ENCODE measurements at regions not wholly inside any gene's neighbourhood (a gene's known extent, or its start where the extent isn't known, plus 50 kb on each side); places are given as distances from the start of the nearest gene placed in this dataset.

GRCh38 chr12:20196767-20197166, 171.6 kb upstream of the PDE3A start:
- H3K9me3 Mint-ChIP-seq = no peaks in the 10 kb centered on the region
- H3K27ac Mint-ChIP-seq = no peak overlapping the region
- no peaks in the 10 kb centered on the region for H3K4me1 Mint-ChIP-seq
- no peak overlapping the region for H3K4me3 Mint-ChIP-seq
- ATAC-seq (no peak), DNase-seq (no peak)
- peaks cover 2% of the 10 kb centered on the region for H3K27me3 Mint-ChIP-seq
- no peaks in the 10 kb centered on the region for H3K36me3 Mint-ChIP-seq (ENCODE audit: low read depth)

- Mint-ChIP-seq H3K27me3 (peaks cover 2% of the 10 kb centered on the region), H3K4me3 (no peak overlapping the region), H3K36me3 (ENCODE audit: low read depth) (no peaks in the 10 kb centered on the region), H3K27ac (no peak overlapping the region), H3K9me3 (no peaks in the 10 kb centered on the region), H3K4me1 (no peaks in the 10 kb centered on the region)
- ATAC-seq (no peak), DNase-seq (no peak)
These were observed 170.9 kb upstream of the PDE3A start for GRCh38 chr12:20197411-20197810.

GRCh38 chr12:20199780-20200179, 168.6 kb upstream of the PDE3A start:
- H3K27me3 Mint-ChIP-seq = peaks cover 2% of the 10 kb centered on the region
- no peak overlapping the region for H3K4me3 Mint-ChIP-seq
- no peaks in the 10 kb centered on the region for H3K4me1 Mint-ChIP-seq
- no peaks in the 10 kb centered on the region for H3K9me3 Mint-ChIP-seq
- DNase-seq (no peak), ATAC-seq (no peak)
- H3K27ac Mint-ChIP-seq = no peak overlapping the region
- no peaks in the 10 kb centered on the region for H3K36me3 Mint-ChIP-seq (ENCODE audit: low read depth)

GRCh38 chr12:20201733-20202132, 166.6 kb upstream of the PDE3A start:
- DNase-seq (no peak), ATAC-seq (no peak)
- H3K27me3 Mint-ChIP-seq = peaks cover 2% of the 10 kb centered on the region
- no peak overlapping the region for H3K27ac Mint-ChIP-seq
- no peaks in the 10 kb centered on the region for H3K36me3 Mint-ChIP-seq (ENCODE audit: low read depth)
- H3K4me3 Mint-ChIP-seq = no peak overlapping the region
- H3K9me3 Mint-ChIP-seq = no peaks in the 10 kb centered on the region
- H3K4me1 Mint-ChIP-seq = no peaks in the 10 kb centered on the region

GRCh38 chr12:20205854-20206253, 162.5 kb upstream of the PDE3A start:
- no peaks in the 10 kb centered on the region for H3K4me1 Mint-ChIP-seq
- H3K4me3 Mint-ChIP-seq = no peak overlapping the region
- no peaks in the 10 kb centered on the region for H3K9me3 Mint-ChIP-seq
- no peaks in the 10 kb centered on the region for H3K36me3 Mint-ChIP-seq (ENCODE audit: low read depth)
- H3K27ac Mint-ChIP-seq = no peak overlapping the region
- H3K27me3 Mint-ChIP-seq = peaks cover 2% of the 10 kb centered on the region
- DNase-seq (no peak), ATAC-seq (no peak)

- Mint-ChIP-seq H3K27me3 (peaks cover 2% of the 10 kb centered on the region), H3K4me3 (no peak overlapping the region), H3K36me3 (ENCODE audit: low read depth) (no peaks in the 10 kb centered on the region), H3K4me1 (no peaks in the 10 kb centered on the region), H3K27ac (no peak overlapping the region), H3K9me3 (no peaks in the 10 kb centered on the region)
- DNase-seq (no peak), ATAC-seq (no peak)
These were observed 161.9 kb upstream of the PDE3A start for GRCh38 chr12:20206410-20206809.

GRCh38 chr12:20210621-20211215, 157.6 kb upstream of the PDE3A start:
- DNase-seq (no peak), ATAC-seq (no peak)
- H3K4me3 Mint-ChIP-seq = no peak overlapping the region

GRCh38 chr12:20211541-20211940, 156.8 kb upstream of the PDE3A start:
- Mint-ChIP-seq H3K9me3 (no peaks in the 10 kb centered on the region), H3K27me3 (peaks cover 2% of the 10 kb centered on the region), H3K27ac (no peak overlapping the region), H3K4me1 (no peaks in the 10 kb centered on the region), H3K4me3 (no peak overlapping the region), H3K36me3 (ENCODE audit: low read depth) (no peaks in the 10 kb centered on the region)
- DNase-seq = no peak
- no peak for ATAC-seq

More at GRCh38 chr12:20210621-20211215, 157.6 kb upstream of the PDE3A start:
- Mint-ChIP-seq H3K27ac (no peak overlapping the region), H3K4me1 (no peaks in the 10 kb centered on the region), H3K9me3 (no peaks in the 10 kb centered on the region), H3K36me3 (ENCODE audit: low read depth) (no peaks in the 10 kb centered on the region), H3K27me3 (peaks cover 2% of the 10 kb centered on the region)

- H3K9me3 Mint-ChIP-seq = no peaks in the 10 kb centered on the region
- H3K36me3 Mint-ChIP-seq (ENCODE audit: low read depth) = no peaks in the 10 kb centered on the region
- H3K27me3 Mint-ChIP-seq = peaks cover 2% of the 10 kb centered on the region
- no peaks in the 10 kb centered on the region for H3K4me1 Mint-ChIP-seq
- no peak overlapping the region for H3K27ac Mint-ChIP-seq
- H3K4me3 Mint-ChIP-seq = no peak overlapping the region
- DNase-seq (no peak), ATAC-seq (no peak)
These were observed 156.3 kb upstream of the PDE3A start for GRCh38 chr12:20211981-20212421.

GRCh38 chr12:20212658-20213555, 155.4 kb upstream of the PDE3A start:
- Mint-ChIP-seq H3K27me3 (peaks cover 2% of the 10 kb centered on the region), H3K9me3 (no peaks in the 10 kb centered on the region), H3K4me3 (no peak overlapping the region), H3K4me1 (no peaks in the 10 kb centered on the region), H3K27ac (no peak overlapping the region), H3K36me3 (ENCODE audit: low read depth) (no peaks in the 10 kb centered on the region)
- ATAC-seq (no peak), DNase-seq (no peak)

GRCh38 chr12:20213723-20214625, 154.4 kb upstream of the PDE3A start:
- Mint-ChIP-seq H3K4me1 (no peaks in the 10 kb centered on the region), H3K27ac (no peak overlapping the region), H3K36me3 (ENCODE audit: low read depth) (no peaks in the 10 kb centered on the region), H3K9me3 (no peaks in the 10 kb centered on the region), H3K27me3 (peaks cover 2% of the 10 kb centered on the region), H3K4me3 (no peak overlapping the region)
- DNase-seq (no peak), ATAC-seq (no peak)

GRCh38 chr12:20220339-20220738, 148.0 kb upstream of the PDE3A start:
- Mint-ChIP-seq H3K9me3 (no peaks in the 10 kb centered on the region), H3K36me3 (ENCODE audit: low read depth) (no peaks in the 10 kb centered on the region), H3K27me3 (no peaks in the 10 kb centered on the region), H3K27ac (no peak overlapping the region), H3K4me1 (no peaks in the 10 kb centered on the region), H3K4me3 (no peak overlapping the region)
- ATAC-seq (no peak), DNase-seq (no peak)

- no peak overlapping the region for H3K4me3 Mint-ChIP-seq
- no peaks in the 10 kb centered on the region for H3K4me1 Mint-ChIP-seq
- no peaks in the 10 kb centered on the region for H3K36me3 Mint-ChIP-seq (ENCODE audit: low read depth)
- peaks cover 12% of the 10 kb centered on the region for H3K9me3 Mint-ChIP-seq
- H3K27me3 Mint-ChIP-seq = no peaks in the 10 kb centered on the region
- DNase-seq (no peak), ATAC-seq (no peak)
- H3K27ac Mint-ChIP-seq = no peak overlapping the region
These were observed 135.2 kb upstream of the PDE3A start for GRCh38 chr12:20232931-20233675.

- H3K9me3 Mint-ChIP-seq = peaks cover 12% of the 10 kb centered on the region
- H3K27me3 Mint-ChIP-seq = no peaks in the 10 kb centered on the region
- no peak overlapping the region for H3K27ac Mint-ChIP-seq
- DNase-seq (no peak), ATAC-seq (no peak)
- no peaks in the 10 kb centered on the region for H3K4me1 Mint-ChIP-seq
- H3K4me3 Mint-ChIP-seq = no peak overlapping the region
- no peaks in the 10 kb centered on the region for H3K36me3 Mint-ChIP-seq (ENCODE audit: low read depth)
These were observed 133.9 kb upstream of the PDE3A start for GRCh38 chr12:20234474-20234873.
